ENCODE measurements at regions not wholly inside any gene's neighbourhood (a gene's known extent, or its start where the extent isn't known, plus 50 kb on each side); places are given as distances from the start of the nearest gene placed in this dataset.

DNA sequence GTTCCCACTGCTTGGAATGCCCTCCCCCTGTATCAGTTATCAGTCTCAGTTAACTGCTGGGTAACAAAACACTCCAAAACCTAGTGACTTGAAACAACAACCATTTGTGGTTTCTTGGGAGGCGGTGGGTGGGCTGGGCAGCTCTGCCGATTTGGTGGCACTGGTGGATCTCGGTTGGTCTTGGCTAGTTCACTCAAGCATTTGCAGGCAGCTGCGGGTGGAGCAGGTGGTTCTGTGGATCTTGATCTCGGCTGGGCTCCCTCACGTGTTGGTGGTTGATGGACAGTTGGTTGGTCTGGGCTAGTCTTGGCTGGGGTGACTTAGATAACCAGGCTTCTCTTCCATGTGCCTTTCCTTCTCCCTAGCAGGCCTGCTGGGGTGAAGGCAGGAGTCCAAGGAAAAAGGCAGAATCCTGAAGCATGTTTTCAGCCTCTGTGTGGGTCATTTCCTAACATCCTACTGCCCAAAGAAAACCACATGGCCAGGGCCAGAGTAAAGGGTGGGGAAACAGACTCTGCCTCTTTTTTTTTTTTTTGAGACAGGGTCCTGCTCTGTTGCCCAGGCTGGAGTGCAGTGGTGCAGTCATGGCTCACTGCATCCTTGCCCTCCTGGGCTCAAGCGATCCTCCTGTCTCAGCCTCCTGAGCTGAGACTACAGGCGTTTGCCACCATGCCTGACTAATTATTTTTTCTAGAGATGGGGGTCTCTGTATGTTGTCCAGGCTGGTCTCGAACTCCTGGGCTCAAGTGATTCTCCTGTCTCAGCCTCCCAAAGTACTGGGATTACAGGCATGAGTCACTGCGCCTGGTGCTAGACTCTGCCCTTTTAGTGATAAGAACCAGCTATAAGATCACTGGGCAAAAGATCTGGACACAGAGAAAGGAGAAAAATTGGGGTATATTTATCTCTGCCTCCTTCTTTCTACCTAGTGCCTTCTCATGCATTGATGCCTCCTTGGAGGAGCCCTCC lies 183.7 kb downstream of the RGS3 start:
- no peaks in the 10 kb centered on the region for H3K27me3 ChIP-seq
- H3K4me3 ChIP-seq (ENCODE audit: low read depth in 1 of 2, low read length in 1 of 2) = no peak overlapping the region
- H3K4me1 ChIP-seq (ENCODE audit: control insufficient read depth in 1 of 2, insufficient read depth in 1 of 2, low read depth in 1 of 2, low read length in 1 of 2) = no peaks in the 10 kb centered on the region
- TF ChIP-seq, protein P1, sequence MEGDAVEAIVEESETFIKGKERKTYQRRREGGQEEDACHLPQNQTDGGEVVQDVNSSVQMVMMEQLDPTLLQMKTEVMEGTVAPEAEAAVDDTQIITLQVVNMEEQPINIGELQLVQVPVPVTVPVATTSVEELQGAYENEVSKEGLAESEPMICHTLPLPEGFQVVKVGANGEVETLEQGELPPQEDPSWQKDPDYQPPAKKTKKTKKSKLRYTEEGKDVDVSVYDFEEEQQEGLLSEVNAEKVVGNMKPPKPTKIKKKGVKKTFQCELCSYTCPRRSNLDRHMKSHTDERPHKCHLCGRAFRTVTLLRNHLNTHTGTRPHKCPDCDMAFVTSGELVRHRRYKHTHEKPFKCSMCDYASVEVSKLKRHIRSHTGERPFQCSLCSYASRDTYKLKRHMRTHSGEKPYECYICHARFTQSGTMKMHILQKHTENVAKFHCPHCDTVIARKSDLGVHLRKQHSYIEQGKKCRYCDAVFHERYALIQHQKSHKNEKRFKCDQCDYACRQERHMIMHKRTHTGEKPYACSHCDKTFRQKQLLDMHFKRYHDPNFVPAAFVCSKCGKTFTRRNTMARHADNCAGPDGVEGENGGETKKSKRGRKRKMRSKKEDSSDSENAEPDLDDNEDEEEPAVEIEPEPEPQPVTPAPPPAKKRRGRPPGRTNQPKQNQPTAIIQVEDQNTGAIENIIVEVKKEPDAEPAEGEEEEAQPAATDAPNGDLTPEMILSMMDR (IDR thresholded peaks at IDR 0.05) = no peak
- no peaks in the 10 kb centered on the region for H3K9me3 ChIP-seq
- no peaks in the 10 kb centered on the region for H3K36me3 ChIP-seq
- H3K27ac ChIP-seq = no peak overlapping the region

DNA sequence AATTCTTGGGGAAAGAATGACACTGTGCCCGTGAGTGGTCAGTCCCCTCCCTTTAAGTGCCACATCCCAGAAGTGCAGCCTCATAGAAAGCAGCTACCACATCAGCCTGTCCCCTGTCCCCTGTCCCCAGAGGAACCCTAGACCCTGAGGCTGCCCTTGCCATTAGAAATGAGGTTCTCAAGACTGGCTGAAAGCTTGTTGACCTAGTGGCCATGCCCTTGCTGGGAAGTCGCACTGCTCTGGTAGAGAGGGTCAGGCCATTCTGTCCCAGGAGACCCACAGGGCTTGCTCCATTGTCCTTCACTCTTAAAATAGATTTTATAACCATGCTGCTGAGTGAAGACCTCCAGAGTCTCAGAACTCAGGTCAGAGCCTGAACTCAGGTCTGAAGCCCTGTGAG lies 184.5 kb downstream of the RGS3 start:
- TF ChIP-seq, protein P1 (IDR thresholded peaks at IDR 0.05) = no peak
- H3K9me3 ChIP-seq = no peaks in the 10 kb centered on the region
- H3K4me1 ChIP-seq (ENCODE audit: control insufficient read depth in 1 of 2, insufficient read depth in 1 of 2, low read depth in 1 of 2, low read length in 1 of 2) = no peaks in the 10 kb centered on the region
- no peak overlapping the region for H3K27ac ChIP-seq
- H3K27me3 ChIP-seq = no peaks in the 10 kb centered on the region
- no peaks in the 10 kb centered on the region for H3K36me3 ChIP-seq
- no peak overlapping the region for H3K4me3 ChIP-seq (ENCODE audit: low read depth in 1 of 2, low read length in 1 of 2)

DNA sequence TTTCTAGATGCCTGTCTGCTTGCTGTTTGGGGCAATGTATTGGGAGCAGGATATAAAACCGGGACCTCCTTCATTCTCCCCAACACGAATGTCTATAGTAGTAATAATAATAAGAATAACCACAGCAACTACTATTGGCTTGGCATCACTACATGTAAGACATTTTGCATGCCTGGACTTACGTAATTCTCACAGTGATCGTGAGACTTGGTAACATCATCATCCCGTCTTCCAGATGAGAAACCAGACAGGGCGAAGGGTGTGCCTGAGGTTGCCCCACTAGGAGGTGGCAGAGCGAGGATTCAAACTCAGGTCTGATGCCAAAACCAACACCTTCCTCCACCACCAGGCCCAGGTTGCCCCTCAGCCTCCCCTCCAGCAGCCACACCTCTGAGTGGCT lies 185.1 kb downstream of the RGS3 start:
- H3K36me3 ChIP-seq = no peaks in the 10 kb centered on the region
- no peaks in the 10 kb centered on the region for H3K9me3 ChIP-seq
- H3K27ac ChIP-seq = no peak overlapping the region
- H3K4me1 ChIP-seq (ENCODE audit: control insufficient read depth in 1 of 2, insufficient read depth in 1 of 2, low read depth in 1 of 2, low read length in 1 of 2) = no peaks in the 10 kb centered on the region
- TF ChIP-seq, protein P1 (IDR thresholded peaks at IDR 0.05) = no peak
- no peak overlapping the region for H3K4me3 ChIP-seq (ENCODE audit: low read depth in 1 of 2, low read length in 1 of 2)
- H3K27me3 ChIP-seq = no peaks in the 10 kb centered on the region

DNA sequence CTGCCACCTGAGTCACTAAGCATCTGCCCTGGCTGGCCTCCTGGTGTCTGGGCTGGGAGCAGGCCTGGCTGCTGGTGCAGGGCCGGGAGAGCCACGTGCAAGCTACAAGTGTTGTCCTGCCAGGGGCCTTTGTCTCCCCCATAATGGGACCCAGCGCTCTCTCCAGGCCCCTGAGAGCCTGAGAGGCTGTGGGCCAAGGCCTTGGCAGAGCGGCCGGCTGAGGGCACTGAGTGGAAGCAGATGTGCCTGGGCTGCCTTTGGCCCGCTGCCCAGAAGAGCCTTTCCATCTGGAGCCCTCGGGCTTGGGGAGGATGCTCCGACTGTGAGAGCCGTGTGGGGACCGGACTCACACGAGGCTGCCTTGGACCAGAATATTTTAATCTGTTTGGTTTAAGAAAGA lies 185.5 kb downstream of the RGS3 start:
- Histone ChIP-seq H3K27ac (no peak overlapping the region), H3K9me3 (no peaks in the 10 kb centered on the region), H3K4me1 (ENCODE audit: control insufficient read depth in 1 of 2, insufficient read depth in 1 of 2, low read depth in 1 of 2, low read length in 1 of 2) (no peaks in the 10 kb centered on the region), H3K27me3 (no peaks in the 10 kb centered on the region), H3K36me3 (no peaks in the 10 kb centered on the region), H3K4me3 (ENCODE audit: low read depth in 1 of 2, low read length in 1 of 2) (no peak overlapping the region)
- TF ChIP-seq, protein P1 (IDR thresholded peaks at IDR 0.05) = no peak

DNA sequence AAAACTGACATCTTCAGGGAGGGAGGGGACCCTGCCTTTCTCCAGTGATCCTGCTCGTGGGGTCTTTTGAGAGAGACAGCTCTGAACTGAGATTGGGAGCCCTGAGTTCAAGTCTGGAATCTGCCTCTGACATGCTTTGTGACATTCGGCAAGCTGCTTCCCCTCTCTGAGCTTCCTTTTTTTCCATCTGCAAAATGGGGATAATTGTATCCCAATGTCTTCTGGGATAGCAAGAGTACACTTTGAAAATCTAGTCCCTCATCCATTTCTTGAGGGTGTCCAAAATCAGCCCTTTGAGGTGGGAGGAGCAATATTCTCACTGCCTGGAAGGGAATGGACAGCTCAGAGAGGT lies 186.3 kb downstream of the RGS3 start:
- H3K27ac ChIP-seq = no peak overlapping the region
- no peaks in the 10 kb centered on the region for H3K4me1 ChIP-seq (ENCODE audit: control insufficient read depth in 1 of 2, insufficient read depth in 1 of 2, low read depth in 1 of 2, low read length in 1 of 2)
- H3K4me3 ChIP-seq (ENCODE audit: low read depth in 1 of 2, low read length in 1 of 2) = no peak overlapping the region
- no peaks in the 10 kb centered on the region for H3K9me3 ChIP-seq
- H3K36me3 ChIP-seq = no peaks in the 10 kb centered on the region
- TF ChIP-seq, protein P1 (IDR thresholded peaks at IDR 0.05) = no peak
- H3K27me3 ChIP-seq = no peaks in the 10 kb centered on the region

Data from neutrophil (primary cell).